KBM-7 (cell line): ENCODE measurements at regions not wholly inside any gene's neighbourhood (a gene's known extent, or its start where the extent isn't known, plus 50 kb on each side); places are given as distances from the start of the nearest gene placed in this dataset.
"Not testable (repeated sequence)": the region's sequence is repeated elsewhere in the genome, so short reads cannot be mapped to it uniquely, and the experiment has no call there.

Source experiments
- DNase-seq: peaks from one replicate; pipeline ENCODE4 v3.0.0-alpha.2; 2015
- in situ Hi-C: fragments of 300-500 bp; cut with MboI; formaldehyde crosslinking; loops from 2 replicates; pipeline ENCODE4 v1.14.3; 2020; ENCODE audit warnings: low sequenced_read_pairs, low pct_unique_long_range_greater_than_20kb, mixed read lengths

DNA sequence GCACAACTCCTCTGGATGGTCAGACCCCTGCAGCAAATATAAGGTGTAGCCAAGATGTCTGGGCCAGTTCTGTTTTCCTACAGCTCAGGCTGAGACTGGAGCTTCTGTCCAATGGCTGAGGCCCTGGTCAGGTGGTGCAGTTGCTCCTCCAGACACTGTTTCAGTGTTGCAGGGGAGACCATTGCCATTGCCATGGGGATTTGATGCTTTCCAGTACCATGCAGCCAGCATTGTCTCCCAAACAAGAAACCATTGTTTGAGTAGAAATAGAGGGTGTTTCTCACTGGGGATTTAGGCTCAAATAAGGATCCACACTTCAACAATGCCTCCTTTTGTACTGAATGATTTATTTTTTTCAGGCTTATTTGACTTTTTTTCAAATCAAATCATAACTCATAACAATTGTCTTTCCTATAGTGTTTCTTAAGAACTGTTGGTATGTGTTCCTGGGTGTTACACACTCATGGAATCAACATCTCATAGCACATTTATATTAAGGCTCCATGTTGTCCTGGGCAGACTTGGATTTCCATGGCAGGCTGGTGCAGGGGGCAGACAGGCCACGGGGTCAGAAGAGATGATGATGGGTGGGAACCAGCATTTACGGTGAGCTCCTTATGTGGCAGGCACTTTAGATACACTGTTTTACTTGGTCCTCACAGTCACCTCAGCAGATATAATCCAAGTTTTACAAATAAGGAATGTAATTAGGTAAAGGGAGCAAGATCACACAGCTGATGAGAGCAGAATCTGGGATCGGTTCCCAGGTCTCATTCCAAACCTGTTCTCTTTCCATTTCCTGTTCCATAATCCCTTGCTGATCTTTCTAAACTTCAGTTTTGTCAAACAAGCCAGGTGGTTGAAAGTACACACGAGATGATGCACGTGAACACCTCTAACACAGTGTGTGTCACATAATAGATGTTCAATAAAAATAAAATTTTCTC lies 95.9 kb upstream of the GNAQ start:
- DNase-seq: no peak
- in situ Hi-C loops: no loop called here

- DNase-seq: no peak
- in situ Hi-C loops: no loop called here
These were observed 92.2 kb upstream of the GNAQ start for GRCh38 chr9:78123808-78124207.

DNA sequence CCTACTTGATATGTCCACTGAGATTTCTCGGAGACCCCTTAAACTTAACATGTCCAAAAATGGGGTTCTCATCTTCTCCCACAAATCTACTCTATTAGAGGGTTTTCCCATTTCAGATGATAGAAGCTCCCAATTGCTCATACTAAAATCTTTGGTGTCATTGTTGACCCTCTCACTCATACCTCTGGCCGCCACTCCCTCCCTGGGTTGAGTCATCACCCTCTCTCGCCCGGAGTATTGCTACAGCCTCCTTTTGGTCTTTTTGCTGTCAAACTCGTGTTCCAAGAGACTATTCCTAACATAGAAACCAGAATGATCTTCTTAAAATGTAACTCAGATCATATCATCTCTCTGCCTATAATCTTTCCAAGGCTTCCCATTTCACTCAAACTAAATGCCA lies 91.0 kb upstream of the GNAQ start:
- in situ Hi-C loops: no loop called here
- DNase-seq: no peak

- peak; percentile 88 for DNase-seq
- in situ Hi-C loops: no loop called here
These were observed 89.9 kb upstream of the GNAQ start for GRCh38 chr9:78121488-78121887.

- in situ Hi-C loops: no loop called here
- DNase-seq: peak; percentile 85
These were observed 87.3 kb upstream of the GNAQ start for GRCh38 chr9:78118742-78119473.

DNA sequence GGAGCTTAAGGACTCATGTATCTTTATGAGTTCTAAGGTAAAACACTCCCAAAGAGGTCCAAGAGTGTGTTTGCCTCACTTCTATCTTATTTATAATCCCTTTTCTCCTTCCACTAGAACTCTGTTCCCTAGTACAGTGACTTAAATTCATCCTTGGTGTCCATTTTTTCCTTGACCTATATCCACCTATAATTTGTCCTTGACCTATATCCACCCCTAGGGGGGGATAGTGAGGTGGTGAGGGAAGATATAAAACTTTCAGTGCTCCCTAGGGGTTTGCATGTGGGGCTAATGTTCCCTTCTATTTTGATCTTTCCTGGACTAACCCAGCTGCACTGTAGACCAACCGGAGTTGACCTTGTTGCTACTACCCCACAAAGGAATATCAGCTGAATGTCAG lies 83.5 kb upstream of the GNAQ start:
- peak; percentile 52 for DNase-seq
- in situ Hi-C loops: no loop called here

GRCh38 chr9:78114581-78114980 lies 83.0 kb upstream of the GNAQ start:
- in situ Hi-C loops: no loop called here

GRCh38 chr9:78112406-78112805 lies 80.8 kb upstream of the GNAQ start:
- DNase-seq: no peak
- in situ Hi-C loops: no loop called here

More at GRCh38 chr9:78114581-78114980, 83.0 kb upstream of the GNAQ start:
- DNase-seq: no peak

- no peak for DNase-seq
- in situ Hi-C loops: no loop called here
These were observed 80.4 kb upstream of the GNAQ start for GRCh38 chr9:78112004-78112403.

DNA sequence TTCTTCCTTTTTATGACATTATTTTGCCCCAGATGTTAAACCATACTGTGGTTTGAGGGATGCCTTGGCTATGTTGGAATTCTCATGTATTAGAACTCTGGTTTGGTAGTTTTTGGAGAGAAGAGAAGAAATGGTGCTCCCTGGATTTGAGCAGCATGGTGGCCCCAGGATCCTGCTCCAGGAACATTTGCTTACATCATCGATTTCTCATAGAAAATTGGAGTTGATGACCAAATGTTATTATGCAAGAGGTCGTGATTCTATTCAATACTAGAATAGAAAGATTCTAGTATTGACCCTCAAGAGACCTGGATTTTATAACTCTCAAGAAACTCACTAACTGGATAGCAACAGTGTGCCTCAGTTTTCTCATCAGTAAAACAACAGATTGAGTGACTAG lies 77.5 kb upstream of the GNAQ start:
- in situ Hi-C loops: no loop called here
- no peak for DNase-seq

GRCh38 chr9:78106586-78106985 lies 75.0 kb upstream of the GNAQ start:
- peak; percentile 17 for DNase-seq
- in situ Hi-C loops: not testable (repeated sequence)

- in situ Hi-C loops: no loop called here
- DNase-seq: peak; percentile 96
These were observed 72.4 kb upstream of the GNAQ start for GRCh38 chr9:78103971-78104433.

GRCh38 chr9:78101247-78101646 lies 69.6 kb upstream of the GNAQ start:
- in situ Hi-C loops: no loop called here
- no peak for DNase-seq

DNA sequence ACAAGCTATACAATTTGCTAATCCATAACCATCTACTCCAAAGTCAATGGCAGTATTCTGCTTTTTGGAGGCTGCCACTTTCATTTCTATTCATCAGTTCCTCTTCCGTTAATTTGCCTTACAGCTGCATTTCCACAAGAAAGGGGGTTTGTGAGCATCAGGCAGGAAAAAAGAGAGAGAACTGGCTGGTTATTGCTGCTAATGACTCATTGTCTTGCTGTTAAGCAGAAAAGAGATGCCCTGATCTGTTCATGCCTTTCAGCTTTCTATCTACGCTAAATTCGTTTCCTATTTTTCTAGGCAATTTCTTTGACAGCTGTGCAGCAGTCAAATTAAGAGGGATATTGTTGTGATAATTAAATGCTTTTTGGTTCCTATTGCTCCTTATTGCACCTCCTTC lies 65.9 kb upstream of the GNAQ start:
- in situ Hi-C loops: no loop called here
- DNase-seq: peak; percentile 74

DNA sequence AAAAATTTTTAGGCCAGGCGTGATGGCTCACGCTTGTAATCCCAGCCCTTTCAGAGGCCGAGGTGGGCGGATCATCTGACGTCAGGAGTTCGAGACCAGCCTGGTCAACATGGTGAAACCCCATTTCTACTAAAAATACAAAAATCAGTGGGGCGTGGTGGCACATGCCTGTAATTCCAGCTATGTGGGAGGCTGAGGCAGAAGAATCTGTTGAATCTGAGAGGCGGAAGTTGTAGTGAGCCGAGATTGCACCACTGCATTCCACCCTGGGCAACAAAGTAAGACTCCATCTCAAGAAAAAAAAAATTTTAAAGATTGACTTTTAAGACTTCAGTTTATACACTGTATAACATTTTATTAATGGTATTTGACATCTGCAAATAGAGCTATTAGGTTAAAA lies 60.1 kb upstream of the GNAQ start:
- DNase-seq: no peak
- in situ Hi-C loops: no loop called here

- in situ Hi-C loops: no loop called here
- no peak for DNase-seq
These were observed 57.5 kb upstream of the GNAQ start for GRCh38 chr9:78089111-78089510.

DNA sequence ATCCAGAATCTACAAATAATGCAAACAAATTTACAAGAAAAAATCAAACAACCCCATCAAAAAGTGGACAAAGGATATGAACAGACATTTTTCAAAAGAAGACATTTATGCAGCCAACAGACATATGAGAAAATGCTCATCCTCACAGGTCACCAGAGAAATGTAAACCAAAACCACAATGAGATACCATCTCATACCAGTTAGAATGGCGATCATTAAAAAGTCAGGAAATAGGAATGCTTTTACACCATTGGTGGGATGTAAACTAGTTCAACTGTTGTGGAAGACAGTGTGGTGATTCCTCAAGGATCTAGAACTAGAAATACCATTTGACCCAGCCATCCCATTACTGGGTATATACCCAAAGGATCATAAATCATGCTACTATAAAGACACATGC lies 56.6 kb upstream of the GNAQ start:
- DNase-seq, in situ Hi-C loops: not testable (repeated sequence)
